HUDEP-2 (cell line): ENCODE measurements at regions not wholly inside any gene's neighbourhood (a gene's known extent, or its start where the extent isn't known, plus 50 kb on each side); places are given as distances from the start of the nearest gene placed in this dataset.
A peak's percentile ranks its signal among the peaks of the same experiment; 100 is the strongest.
"Not testable (repeated sequence)": the region's sequence is repeated elsewhere in the genome, so short reads cannot be mapped to it uniquely, and the experiment has no call there.

Experiments
- DNase-seq, 76 experiments: peaks; one replicate each; lab custom pipeline; 2025; ENCODE audit not compliant: unreplicated experiment in 76 of 76; lab: John Stamatoyannopoulos, UW

GRCh38 chrX:44675362-44676024 is 132.8 kb upstream of the FUNDC1 start:
- DNase-seq: peak in 49 of 76 experiments; percentile 0 to 57 (median 6)

- peak in 1 of 76 experiments; percentile 0 for DNase-seq
These were observed 132.2 kb upstream of the FUNDC1 start for GRCh38 chrX:44674906-44675305.

DNA sequence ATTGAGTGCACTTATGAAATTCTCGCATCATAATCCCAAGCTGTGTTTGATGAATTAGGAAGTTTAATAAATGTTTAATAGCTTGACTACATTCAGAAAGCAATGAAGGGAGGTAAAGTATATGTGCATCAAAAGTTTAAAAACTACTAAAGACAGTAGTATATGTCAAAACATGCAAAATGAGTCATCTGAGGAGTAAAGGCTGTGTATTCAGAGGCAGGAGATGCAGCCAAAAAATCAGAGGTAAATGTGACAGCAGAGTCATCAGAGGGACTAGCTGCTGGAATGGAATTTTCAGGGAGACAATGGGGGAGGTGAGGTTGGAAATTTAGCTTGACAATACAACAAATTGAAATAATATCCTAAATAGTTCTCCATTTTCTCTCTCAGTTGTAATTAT is 127.0 kb upstream of the FUNDC1 start:
- DNase-seq: no peak

DNA sequence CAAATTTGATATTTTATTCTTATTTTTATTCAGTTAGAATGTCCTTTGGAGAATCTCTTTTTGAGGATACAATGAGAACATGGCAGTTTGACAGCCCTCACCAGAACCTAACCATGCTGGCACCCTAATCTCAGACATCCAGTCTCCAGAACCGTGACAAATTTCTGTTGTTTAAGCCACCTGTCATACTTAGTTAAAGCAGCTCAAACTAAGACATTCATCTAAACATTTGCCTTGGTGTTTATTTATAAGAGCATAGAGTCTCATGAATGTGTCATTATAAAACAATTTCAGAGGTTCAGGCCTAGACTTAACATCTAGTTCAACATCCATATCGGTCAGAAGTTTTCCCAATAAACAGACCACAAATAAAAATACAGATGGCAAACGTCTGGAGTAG is 125.1 kb upstream of the FUNDC1 start:
- no peak for DNase-seq

DNA sequence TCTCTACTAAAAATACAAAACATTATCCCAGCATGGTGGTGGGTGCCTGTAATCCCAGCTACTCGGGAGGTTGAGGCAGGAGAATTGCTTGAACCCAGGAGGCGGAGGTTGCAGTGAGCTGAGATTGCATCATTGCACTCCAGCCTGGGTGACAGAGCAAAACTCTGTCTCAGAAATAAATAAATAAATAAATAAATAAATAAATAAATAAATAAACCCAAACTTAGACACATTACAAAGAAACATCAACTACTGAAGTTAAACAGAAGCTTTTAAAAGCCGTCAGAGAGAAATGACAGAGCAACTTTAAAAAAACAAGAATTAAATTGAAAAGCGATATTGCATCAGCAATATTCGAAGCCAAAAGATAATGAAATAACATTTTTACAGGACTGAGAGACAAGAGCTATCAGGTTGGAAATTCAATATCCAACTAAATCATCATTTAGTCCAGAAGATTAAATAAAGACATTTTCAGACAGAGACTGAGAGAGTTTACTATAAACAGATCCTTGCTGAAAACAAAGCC is 115.1 kb upstream of the FUNDC1 start:
- DNase-seq: not testable (repeated sequence)

- DNase-seq: no peak
These were observed 108.7 kb upstream of the FUNDC1 start for GRCh38 chrX:44651358-44651757.

DNA sequence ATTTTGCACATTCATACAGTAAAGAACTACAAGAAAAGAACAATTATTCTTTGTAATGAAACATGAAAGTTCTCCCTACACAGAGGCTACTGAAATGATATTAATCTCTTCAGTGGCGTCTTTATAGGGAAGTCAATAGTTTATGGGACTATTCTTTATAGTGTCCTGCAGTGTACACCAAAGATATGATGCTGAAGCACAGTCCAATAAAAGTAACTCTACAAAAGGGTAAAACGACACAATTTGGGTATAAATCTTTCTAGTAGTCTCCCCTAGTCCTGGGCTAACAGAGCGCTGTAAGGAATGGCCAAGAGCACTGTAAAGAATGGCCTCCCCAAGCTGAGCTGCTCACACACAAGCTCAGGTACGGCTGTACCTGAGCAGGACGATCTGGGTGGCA is 101.1 kb upstream of the FUNDC1 start:
- no peak for DNase-seq

- DNase-seq: no peak
These were observed 94.6 kb upstream of the FUNDC1 start for GRCh38 chrX:44637282-44637681.

- DNase-seq: no peak
These were observed 78.4 kb upstream of the FUNDC1 start for GRCh38 chrX:44621078-44621477.

- no peak for DNase-seq
These were observed 76.4 kb upstream of the FUNDC1 start for GRCh38 chrX:44619039-44619438.

DNA sequence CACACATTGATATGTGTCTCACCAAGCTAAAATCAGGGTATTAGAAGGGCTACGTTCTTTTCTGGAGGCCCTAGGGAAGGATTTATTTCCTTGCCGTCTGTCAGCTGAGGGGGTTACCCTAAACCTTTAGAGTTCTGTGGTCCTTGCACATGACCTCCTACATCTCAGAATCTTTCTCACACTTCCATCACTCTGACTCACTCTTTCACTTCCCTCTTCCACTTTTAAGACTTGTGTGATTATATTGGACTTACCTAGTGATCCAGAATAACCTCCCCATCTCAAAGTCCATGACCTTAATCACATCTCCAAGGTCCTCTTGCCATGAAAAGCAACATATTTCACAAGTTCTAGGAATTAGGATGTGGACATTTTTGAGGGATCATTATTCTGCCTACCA is 53.6 kb upstream of the FUNDC1 start:
- no peak for DNase-seq
